GM19438 (cell line): ENCODE measurements at regions not wholly inside any gene's neighbourhood (a gene's known extent, or its start where the extent isn't known, plus 50 kb on each side); places are given as distances from the start of the nearest gene placed in this dataset.
"Not testable (repeated sequence)": the region's sequence is repeated elsewhere in the genome, so short reads cannot be mapped to it uniquely, and the experiment has no call there.

Experiments used
- ATAC-seq: cut with Tn5 transposase; IDR thresholded peaks from one replicate; pipeline ENCODE4 v1.9.1; 2021; ENCODE audit warnings: low read depth; ENCODE audit not compliant: unreplicated experiment

- ATAC-seq = peak; percentile 62
These were observed 699.4 kb downstream of the ZPLD1 start for GRCh38 chr3:103134023-103134724.

GRCh38 chr3:103136621-103137020, 701.8 kb downstream of the ZPLD1 start:
- no peak for ATAC-seq

GRCh38 chr3:103137830-103138229, 703.0 kb downstream of the ZPLD1 start:
- ATAC-seq = no peak

GRCh38 chr3:103158183-103158582, 723.4 kb downstream of the ZPLD1 start:
- ATAC-seq = no peak

- ATAC-seq = no peak
These were observed 732.1 kb downstream of the ZPLD1 start for GRCh38 chr3:103166890-103167289.

GRCh38 chr3:103167850-103168249, 733.0 kb downstream of the ZPLD1 start:
- no peak for ATAC-seq

- no peak for ATAC-seq
These were observed 734.5 kb downstream of the ZPLD1 start for GRCh38 chr3:103169289-103169688.

- peak; percentile 54 for ATAC-seq
These were observed 735.8 kb downstream of the ZPLD1 start for GRCh38 chr3:103170651-103171050.

- no peak for ATAC-seq
These were observed 739.1 kb downstream of the ZPLD1 start for GRCh38 chr3:103173940-103174339.

GRCh38 chr3:103181160-103181559, 746.3 kb downstream of the ZPLD1 start:
- no peak for ATAC-seq

GRCh38 chr3:103184772-103185171, 750.0 kb downstream of the ZPLD1 start:
- ATAC-seq = no peak

GRCh38 chr3:103189941-103190340, 755.1 kb downstream of the ZPLD1 start:
- no peak for ATAC-seq

GRCh38 chr3:103195216-103195615, 760.4 kb downstream of the ZPLD1 start:
- no peak for ATAC-seq

- no peak for ATAC-seq
These were observed 768.6 kb downstream of the ZPLD1 start for GRCh38 chr3:103203441-103203840.

- ATAC-seq = no peak
These were observed 775.8 kb downstream of the ZPLD1 start for GRCh38 chr3:103210583-103210982.

GRCh38 chr3:103218146-103218545, 783.3 kb downstream of the ZPLD1 start:
- ATAC-seq = peak; percentile 100

- no peak for ATAC-seq
These were observed 784.0 kb downstream of the ZPLD1 start for GRCh38 chr3:103218793-103219192.

- no peak for ATAC-seq
These were observed 792.8 kb downstream of the ZPLD1 start for GRCh38 chr3:103227651-103228050.

GRCh38 chr3:103247459-103247858, 812.6 kb downstream of the ZPLD1 start:
- ATAC-seq = no peak

- not testable (repeated sequence) for ATAC-seq
These were observed 820.0 kb downstream of the ZPLD1 start for GRCh38 chr3:103254827-103255226.

- ATAC-seq = no peak
These were observed 834.5 kb downstream of the ZPLD1 start for GRCh38 chr3:103269287-103269686.

GRCh38 chr3:103271575-103271974, 836.8 kb downstream of the ZPLD1 start:
- ATAC-seq = no peak
